ENCODE measurements at regions not wholly inside any gene's neighbourhood (a gene's known extent, or its start where the extent isn't known, plus 50 kb on each side); places are given as distances from the start of the nearest gene placed in this dataset.

DNA sequence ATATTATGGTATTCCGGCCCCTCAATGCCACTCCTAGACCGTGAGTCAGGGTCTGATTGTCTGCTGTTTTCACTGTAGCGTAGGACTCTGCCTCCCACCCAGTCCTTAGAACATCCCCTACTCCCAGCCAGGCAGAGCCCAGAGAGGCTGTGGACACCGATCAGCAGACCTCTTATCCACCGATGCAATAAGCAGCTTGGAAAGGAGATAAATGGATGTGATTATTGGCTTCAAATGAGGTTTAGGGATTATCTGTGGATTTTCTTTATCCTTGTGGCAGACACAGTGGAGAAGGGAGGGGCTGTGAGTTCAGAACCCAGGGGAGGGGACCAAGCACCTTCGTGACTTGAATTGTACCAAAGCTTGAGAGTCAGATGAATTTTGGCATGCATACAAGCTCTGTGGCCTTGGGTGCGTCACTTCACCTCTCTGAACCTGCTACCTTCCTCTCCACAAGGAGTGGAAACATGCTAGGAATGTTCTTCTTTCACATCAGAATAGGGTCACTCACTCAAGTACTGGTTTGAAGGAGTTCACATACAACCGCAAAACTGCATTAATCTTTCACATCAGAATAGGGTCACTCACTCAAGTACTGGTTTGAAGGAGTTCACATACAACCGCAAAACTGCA is 83.1 kb upstream of the CPLX2 start:
- Histone ChIP-seq H3K27ac (ENCODE audit: low read depth in 2 of 2, low read length in 1 of 2) (no peak overlapping the region), H3K9me3 (ENCODE audit: control insufficient read depth in 2 of 2, insufficient read depth in 1 of 2, low read depth in 1 of 2, low read length in 1 of 2) (no peaks in the 10 kb centered on the region), H3K27me3 (ENCODE audit: control insufficient read depth in 1 of 2, insufficient read depth in 2 of 2, low read length in 2 of 2) (no peaks in the 10 kb centered on the region), H3K4me3 (ENCODE audit: low read depth in 1 of 2, low read length in 2 of 2) (no peak overlapping the region), H3K4me1 (ENCODE audit: control insufficient read depth in 2 of 2, insufficient read depth in 2 of 2, low read length in 1 of 2) (no peaks in the 10 kb centered on the region), H3K36me3 (ENCODE audit: control insufficient read depth in 2 of 2, insufficient read depth in 2 of 2, low read length in 1 of 2) (no peaks in the 10 kb centered on the region)
- 75 to 76% methylated on average over 9 of the region's 9 CpGs for WGBS, 2 donors

DNA sequence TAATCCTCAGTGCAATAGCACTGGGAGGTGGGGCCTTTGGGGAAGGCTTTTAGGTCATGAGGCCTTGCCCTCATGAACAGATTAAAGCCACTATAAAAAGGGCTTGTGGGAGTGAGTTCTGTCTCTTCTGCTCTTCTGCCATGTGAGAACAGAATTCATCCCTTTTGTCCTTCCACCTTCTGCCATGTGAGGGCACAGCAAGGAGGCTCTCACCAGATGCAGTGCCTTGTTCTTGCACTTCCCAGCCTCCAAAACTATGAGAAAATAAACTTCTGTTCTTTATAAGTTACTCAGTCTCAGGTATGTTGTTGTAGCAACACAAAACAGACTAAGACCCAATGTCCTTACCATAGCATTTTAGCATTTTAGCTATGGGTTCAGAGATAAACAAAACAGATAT is 81.7 kb upstream of the CPLX2 start:
- H3K36me3 ChIP-seq (ENCODE audit: control insufficient read depth in 2 of 2, insufficient read depth in 2 of 2, low read length in 1 of 2) = no peaks in the 10 kb centered on the region
- no peak overlapping the region for H3K4me3 ChIP-seq (ENCODE audit: low read depth in 1 of 2, low read length in 2 of 2)
- no peaks in the 10 kb centered on the region for H3K9me3 ChIP-seq (ENCODE audit: control insufficient read depth in 2 of 2, insufficient read depth in 1 of 2, low read depth in 1 of 2, low read length in 1 of 2)
- H3K4me1 ChIP-seq (ENCODE audit: control insufficient read depth in 2 of 2, insufficient read depth in 2 of 2, low read length in 1 of 2) = no peaks in the 10 kb centered on the region
- no peaks in the 10 kb centered on the region for H3K27me3 ChIP-seq (ENCODE audit: control insufficient read depth in 1 of 2, insufficient read depth in 2 of 2, low read length in 2 of 2)
- no peak overlapping the region for H3K27ac ChIP-seq (ENCODE audit: low read depth in 2 of 2, low read length in 1 of 2)

GRCh38 chr5:175790796-175791195 is 80.6 kb upstream of the CPLX2 start:
- no peaks in the 10 kb centered on the region for H3K36me3 ChIP-seq (ENCODE audit: control insufficient read depth in 2 of 2, insufficient read depth in 2 of 2, low read length in 1 of 2)
- WGBS, 2 donors = 46 to 56% methylated on average over 4 of the region's 4 CpGs
- no peaks in the 10 kb centered on the region for H3K4me1 ChIP-seq (ENCODE audit: control insufficient read depth in 2 of 2, insufficient read depth in 2 of 2, low read length in 1 of 2)
- H3K27ac ChIP-seq (ENCODE audit: low read depth in 2 of 2, low read length in 1 of 2) = no peak overlapping the region
- no peaks in the 10 kb centered on the region for H3K9me3 ChIP-seq (ENCODE audit: control insufficient read depth in 2 of 2, insufficient read depth in 1 of 2, low read depth in 1 of 2, low read length in 1 of 2)
- H3K27me3 ChIP-seq (ENCODE audit: control insufficient read depth in 1 of 2, insufficient read depth in 2 of 2, low read length in 2 of 2) = no peaks in the 10 kb centered on the region
- no peak overlapping the region for H3K4me3 ChIP-seq (ENCODE audit: low read depth in 1 of 2, low read length in 2 of 2)

DNA sequence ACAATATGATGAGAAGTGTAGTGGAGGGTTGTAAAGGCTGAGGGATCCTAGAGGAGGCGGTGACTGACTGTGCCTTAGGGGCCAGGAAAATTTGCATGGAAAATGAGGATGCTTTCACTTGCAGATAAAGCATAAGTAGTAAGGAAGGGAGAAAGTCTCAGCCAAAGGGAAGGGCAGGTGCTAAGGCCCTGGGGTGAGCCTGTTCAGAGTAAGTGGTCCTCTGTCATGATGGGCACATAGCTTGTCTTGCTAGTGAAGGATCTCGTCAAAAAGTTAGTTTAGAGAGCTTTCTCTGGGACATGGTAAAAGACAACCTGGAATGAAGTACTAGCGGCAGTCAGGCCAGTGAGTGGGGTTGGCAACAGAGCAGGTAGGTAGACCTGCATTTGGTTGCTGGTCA is 75.4 kb upstream of the CPLX2 start:
- H3K9me3 ChIP-seq (ENCODE audit: control insufficient read depth in 2 of 2, insufficient read depth in 1 of 2, low read depth in 1 of 2, low read length in 1 of 2) = peaks cover 0 to 6% of the 10 kb centered on the region in 2 donors
- peaks cover 0 to 3% of the 10 kb centered on the region in 2 donors for H3K27me3 ChIP-seq (ENCODE audit: control insufficient read depth in 1 of 2, insufficient read depth in 2 of 2, low read length in 2 of 2)
- WGBS, 2 donors = 64 to 66% methylated on average over 3 of the region's 3 CpGs
- peaks cover 0 to 10% of the 10 kb centered on the region in 2 donors for H3K4me1 ChIP-seq (ENCODE audit: control insufficient read depth in 2 of 2, insufficient read depth in 2 of 2, low read length in 1 of 2)
- no peak overlapping the region for H3K27ac ChIP-seq (ENCODE audit: low read depth in 2 of 2, low read length in 1 of 2)
- H3K4me3 ChIP-seq (ENCODE audit: low read depth in 1 of 2, low read length in 2 of 2) = no peak overlapping the region
- H3K36me3 ChIP-seq (ENCODE audit: control insufficient read depth in 2 of 2, insufficient read depth in 2 of 2, low read length in 1 of 2) = no peaks in the 10 kb centered on the region

GRCh38 chr5:175796536-175797499 is 74.6 kb upstream of the CPLX2 start:
- Histone ChIP-seq H3K4me1 (ENCODE audit: control insufficient read depth in 2 of 2, insufficient read depth in 2 of 2, low read length in 1 of 2) (peaks cover 0 to 10% of the 10 kb centered on the region in 2 donors), H3K9me3 (ENCODE audit: control insufficient read depth in 2 of 2, insufficient read depth in 1 of 2, low read depth in 1 of 2, low read length in 1 of 2) (peaks cover 0 to 6% of the 10 kb centered on the region in 2 donors), H3K4me3 (ENCODE audit: low read depth in 1 of 2, low read length in 2 of 2) (no peak overlapping the region), H3K36me3 (ENCODE audit: control insufficient read depth in 2 of 2, insufficient read depth in 2 of 2, low read length in 1 of 2) (no peaks in the 10 kb centered on the region), H3K27ac (ENCODE audit: low read depth in 2 of 2, low read length in 1 of 2) (no peak overlapping the region), H3K27me3 (ENCODE audit: control insufficient read depth in 1 of 2, insufficient read depth in 2 of 2, low read length in 2 of 2) (peaks cover 0 to 3% of the 10 kb centered on the region in 2 donors)
- WGBS, 2 donors = 4% methylated on average over 91 to 108 of the region's 108 CpGs

DNA sequence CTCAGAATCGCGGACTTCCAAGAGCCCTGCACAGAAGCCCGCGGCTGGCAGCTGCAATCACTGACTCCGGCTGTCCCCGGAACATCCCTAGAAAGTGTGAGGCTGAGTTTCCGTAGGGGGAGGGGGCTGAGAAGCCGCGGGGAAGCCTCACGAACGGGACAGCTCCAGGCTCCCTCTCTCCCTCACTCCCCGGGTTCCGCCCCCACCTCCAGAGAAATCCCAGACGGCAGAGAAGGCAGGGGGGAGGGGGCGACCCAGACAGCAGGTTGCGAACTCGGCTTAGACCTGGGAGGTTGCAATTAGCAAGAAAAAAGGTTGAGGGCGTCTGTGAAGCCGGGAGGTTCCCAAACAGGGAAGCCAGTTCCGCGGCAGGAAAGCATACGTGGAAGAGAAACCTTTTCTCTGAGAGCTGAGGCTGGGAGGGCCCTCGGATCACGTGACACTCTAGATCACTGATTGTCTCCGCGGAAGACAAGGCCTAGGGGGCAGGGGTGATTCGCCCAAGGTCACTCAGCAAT is 73.8 kb upstream of the CPLX2 start:
- Histone ChIP-seq H3K27ac (ENCODE audit: low read depth in 2 of 2, low read length in 1 of 2) (no peak overlapping the region), H3K27me3 (ENCODE audit: control insufficient read depth in 1 of 2, insufficient read depth in 2 of 2, low read length in 2 of 2) (peaks cover 0 to 3% of the 10 kb centered on the region in 2 donors), H3K9me3 (ENCODE audit: control insufficient read depth in 2 of 2, insufficient read depth in 1 of 2, low read depth in 1 of 2, low read length in 1 of 2) (peaks cover 0 to 6% of the 10 kb centered on the region in 2 donors), H3K4me3 (ENCODE audit: low read depth in 1 of 2, low read length in 2 of 2) (no peak overlapping the region), H3K4me1 (ENCODE audit: control insufficient read depth in 2 of 2, insufficient read depth in 2 of 2, low read length in 1 of 2) (peaks cover 0 to 10% of the 10 kb centered on the region in 2 donors), H3K36me3 (ENCODE audit: control insufficient read depth in 2 of 2, insufficient read depth in 2 of 2, low read length in 1 of 2) (no peaks in the 10 kb centered on the region)
- WGBS, 2 donors = 2 to 3% methylated on average over 27 of the region's 27 CpGs

- Histone ChIP-seq H3K27ac (ENCODE audit: low read depth in 2 of 2, low read length in 1 of 2) (no peak overlapping the region), H3K4me1 (ENCODE audit: control insufficient read depth in 2 of 2, insufficient read depth in 2 of 2, low read length in 1 of 2) (peaks cover 0 to 10% of the 10 kb centered on the region in 2 donors), H3K4me3 (ENCODE audit: low read depth in 1 of 2, low read length in 2 of 2) (no peak overlapping the region), H3K9me3 (ENCODE audit: control insufficient read depth in 2 of 2, insufficient read depth in 1 of 2, low read depth in 1 of 2, low read length in 1 of 2) (peaks cover 0 to 6% of the 10 kb centered on the region in 2 donors), H3K36me3 (ENCODE audit: control insufficient read depth in 2 of 2, insufficient read depth in 2 of 2, low read length in 1 of 2) (no peaks in the 10 kb centered on the region), H3K27me3 (ENCODE audit: control insufficient read depth in 1 of 2, insufficient read depth in 2 of 2, low read length in 2 of 2) (peaks cover 0 to 3% of the 10 kb centered on the region in 2 donors)
- WGBS, 2 donors = 94 to 95% methylated on average over 2 of the region's 2 CpGs
Observed at GRCh38 chr5:175798626-175799025, 72.8 kb upstream of the CPLX2 start.

- H3K36me3 ChIP-seq (ENCODE audit: control insufficient read depth in 2 of 2, insufficient read depth in 2 of 2, low read length in 1 of 2) = no peaks in the 10 kb centered on the region
- WGBS, 2 donors = 56 to 64% methylated on average over 5 of the region's 5 CpGs
- H3K27me3 ChIP-seq (ENCODE audit: control insufficient read depth in 1 of 2, insufficient read depth in 2 of 2, low read length in 2 of 2) = peaks cover 0 to 3% of the 10 kb centered on the region in 2 donors
- no peak overlapping the region for H3K4me3 ChIP-seq (ENCODE audit: low read depth in 1 of 2, low read length in 2 of 2)
- H3K4me1 ChIP-seq (ENCODE audit: control insufficient read depth in 2 of 2, insufficient read depth in 2 of 2, low read length in 1 of 2) = peaks cover 0 to 10% of the 10 kb centered on the region in 2 donors
- H3K9me3 ChIP-seq (ENCODE audit: control insufficient read depth in 2 of 2, insufficient read depth in 1 of 2, low read depth in 1 of 2, low read length in 1 of 2) = peaks cover 0 to 6% of the 10 kb centered on the region in 2 donors
- no peak overlapping the region for H3K27ac ChIP-seq (ENCODE audit: low read depth in 2 of 2, low read length in 1 of 2)
Observed at GRCh38 chr5:175800656-175801081, 70.7 kb upstream of the CPLX2 start.

DNA sequence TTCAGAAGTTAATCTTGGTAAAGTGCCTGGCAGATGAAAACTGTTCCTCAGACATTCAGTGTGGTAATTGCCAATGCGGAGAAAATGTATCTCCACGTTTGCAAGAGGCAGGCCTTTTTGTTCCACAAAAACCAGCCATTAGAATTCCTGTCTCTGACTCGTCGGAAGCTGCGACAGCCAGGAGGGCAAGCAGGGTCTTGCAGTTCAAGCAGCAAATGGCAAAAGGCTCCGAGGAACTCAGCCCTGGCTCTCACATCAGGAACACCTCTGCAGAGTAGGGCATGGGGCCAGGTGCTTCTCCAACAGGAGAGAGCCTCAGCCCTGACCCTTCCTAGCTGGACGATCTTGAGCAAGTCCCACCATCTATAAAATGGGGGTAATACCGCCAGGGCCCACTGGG is 69.0 kb upstream of the CPLX2 start:
- no peaks in the 10 kb centered on the region for H3K36me3 ChIP-seq (ENCODE audit: control insufficient read depth in 2 of 2, insufficient read depth in 2 of 2, low read length in 1 of 2)
- H3K27me3 ChIP-seq (ENCODE audit: control insufficient read depth in 1 of 2, insufficient read depth in 2 of 2, low read length in 2 of 2) = peaks cover 0 to 3% of the 10 kb centered on the region in 2 donors
- no peak overlapping the region for H3K4me3 ChIP-seq (ENCODE audit: low read depth in 1 of 2, low read length in 2 of 2)
- H3K9me3 ChIP-seq (ENCODE audit: control insufficient read depth in 2 of 2, insufficient read depth in 1 of 2, low read depth in 1 of 2, low read length in 1 of 2) = no peaks in the 10 kb centered on the region
- no peak overlapping the region for H3K27ac ChIP-seq (ENCODE audit: low read depth in 2 of 2, low read length in 1 of 2)
- peaks cover 0 to 2% of the 10 kb centered on the region in 2 donors for H3K4me1 ChIP-seq (ENCODE audit: control insufficient read depth in 2 of 2, insufficient read depth in 2 of 2, low read length in 1 of 2)
- 37 to 50% methylated on average over 8 of the region's 8 CpGs for whole genome bisulfite sequencing, 2 donors
